GM23248 (cell line): ENCODE measurements at regions not wholly inside any gene's neighbourhood (a gene's known extent, or its start where the extent isn't known, plus 50 kb on each side); places are given as distances from the start of the nearest gene placed in this dataset.

ENCODE experiments used
- EZH2 ChIP-seq: fragments of 200-600 bp; sonication (generic); IDR thresholded peaks from 2 replicates; pipeline ENCODE4 v1.6.1; 2018; ENCODE audit warnings: antibody characterized with exemption, mild to moderate bottlenecking; ENCODE audit not compliant: insufficient read depth, poor library complexity, severe bottlenecking
- EZH2phosphoT487 ChIP-seq: fragments of 200-600 bp; sonication (generic); IDR thresholded peaks from 2 replicates; pipeline ENCODE4 v1.6.1; 2018; ENCODE audit warnings: antibody characterized with exemption, moderate library complexity, mild to moderate bottlenecking, low read depth; ENCODE audit not compliant: insufficient read depth

DNA sequence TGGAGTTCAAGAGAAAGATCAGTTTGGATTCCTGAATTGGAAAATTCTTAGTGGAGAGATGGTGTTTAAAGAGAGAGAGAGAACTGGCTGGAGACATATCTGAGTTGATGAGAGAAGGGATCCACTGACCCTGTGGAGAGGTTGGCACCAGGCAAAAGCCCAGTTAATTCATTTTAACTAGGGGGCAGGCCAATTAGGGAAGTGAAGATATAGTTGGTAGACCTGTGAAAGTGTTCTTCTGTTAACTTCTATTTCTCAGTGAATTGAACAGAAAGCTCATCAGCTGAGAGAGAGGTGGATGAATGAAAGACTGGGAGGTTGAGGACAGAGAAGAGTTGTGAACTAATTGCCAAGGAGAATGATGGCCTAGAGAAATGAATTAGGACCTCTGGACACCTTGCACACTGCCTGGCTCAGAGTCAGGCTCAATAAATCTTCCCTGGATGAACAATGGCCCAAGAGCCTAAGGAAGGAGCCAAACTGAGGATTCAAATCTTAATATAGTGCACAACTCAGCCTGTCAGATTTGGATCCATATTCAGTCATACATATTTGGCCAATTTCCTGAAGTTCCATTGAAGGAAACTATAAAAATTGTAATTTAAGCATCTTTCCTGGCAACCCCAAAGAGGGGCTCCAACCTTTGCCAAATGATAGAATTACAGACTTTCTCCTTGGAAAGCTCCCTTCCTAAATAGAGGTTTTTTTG, 82.2 kb upstream of the RMDN2 start:
- TF ChIP-seq EZH2 (no peak), EZH2phosphoT487 (no peak)
